ACC112 (cell line): ENCODE measurements at regions not wholly inside any gene's neighbourhood (a gene's known extent, or its start where the extent isn't known, plus 50 kb on each side); places are given as distances from the start of the nearest gene placed in this dataset.
"Not testable (repeated sequence)": the region's sequence is repeated elsewhere in the genome, so short reads cannot be mapped to it uniquely, and the experiment has no call there.

Source experiments
- H2AFZ ChIP-seq: fragments of 200-600 bp; sonication (generic); one replicate; pipeline ENCODE4 v1.6.0; 2017; ENCODE audit warnings: antibody characterized with exemption, low read length; ENCODE audit not compliant: unreplicated experiment
- H3K27ac ChIP-seq: fragments of 200-600 bp; sonication (generic); 2 replicates; pipeline ENCODE4 v1.5.1; 2014; ENCODE audit warnings: low read depth, mild to moderate bottlenecking, antibody characterized with exemption, low read length, moderate library complexity
- H3K27me3 ChIP-seq: fragments of 200-600 bp; sonication (generic); 2 replicates; pipeline ENCODE4 v1.6.1; 2014; ENCODE audit warnings: mild to moderate bottlenecking, antibody characterized with exemption, low read length, moderate library complexity, mixed read lengths; ENCODE audit not compliant: insufficient read depth
- H3K36me3 ChIP-seq: fragments of 200-600 bp; sonication (generic); 2 replicates; pipeline ENCODE4 v1.6.1; 2016; ENCODE audit warnings: mild to moderate bottlenecking, antibody characterized with exemption, low read length, moderate library complexity, mixed read lengths; ENCODE audit not compliant: insufficient read depth
- H3K4me1 ChIP-seq: fragments of 200-600 bp; sonication (generic); one replicate; pipeline ENCODE4 v1.6.1; 2016; ENCODE audit warnings: low read length, mixed read lengths; ENCODE audit not compliant: insufficient read depth, unreplicated experiment, control insufficient read depth
- H3K4me3 ChIP-seq: fragments of 200-600 bp; sonication (generic); 2 replicates; pipeline ENCODE4 v1.5.1; 2014; ENCODE audit warnings: mild to moderate bottlenecking, low read depth, low read length
- H3K79me2 ChIP-seq: fragments of 200-600 bp; sonication (generic); one replicate; pipeline ENCODE4 v1.6.0; 2016; ENCODE audit warnings: low read length; ENCODE audit not compliant: control insufficient read depth, unreplicated experiment, insufficient read depth

GRCh38 chr2:17373041-17373440, 145.2 kb downstream of the RAD51AP2 start:
- Histone ChIP-seq H2AFZ (no peak overlapping the region), H3K27ac (no peak overlapping the region)

GRCh38 chr2:17363846-17364245, 154.4 kb downstream of the RAD51AP2 start:
- H3K4me3 ChIP-seq: no peak overlapping the region
- no peaks in the 10 kb centered on the region for H3K27me3 ChIP-seq
- H3K79me2 ChIP-seq: no peaks in the 10 kb centered on the region
- H3K36me3 ChIP-seq: no peaks in the 10 kb centered on the region
- no peak overlapping the region for H2AFZ ChIP-seq
- H3K4me1 ChIP-seq: no peaks in the 10 kb centered on the region
- H3K27ac ChIP-seq: no peak overlapping the region

More at GRCh38 chr2:17373041-17373440, 145.2 kb downstream of the RAD51AP2 start:
- peaks cover 7% of the 10 kb centered on the region for H3K4me1 ChIP-seq
- no peaks in the 10 kb centered on the region for H3K27me3 ChIP-seq
- no peaks in the 10 kb centered on the region for H3K79me2 ChIP-seq
- H3K36me3 ChIP-seq: no peaks in the 10 kb centered on the region
- no peak overlapping the region for H3K4me3 ChIP-seq

GRCh38 chr2:17362956-17363355, 155.3 kb downstream of the RAD51AP2 start:
- Histone ChIP-seq H2AFZ (no peak overlapping the region), H3K27ac (no peak overlapping the region), H3K4me3 (no peak overlapping the region), H3K27me3 (no peaks in the 10 kb centered on the region), H3K79me2 (no peaks in the 10 kb centered on the region), H3K4me1 (no peaks in the 10 kb centered on the region), H3K36me3 (no peaks in the 10 kb centered on the region)

DNA sequence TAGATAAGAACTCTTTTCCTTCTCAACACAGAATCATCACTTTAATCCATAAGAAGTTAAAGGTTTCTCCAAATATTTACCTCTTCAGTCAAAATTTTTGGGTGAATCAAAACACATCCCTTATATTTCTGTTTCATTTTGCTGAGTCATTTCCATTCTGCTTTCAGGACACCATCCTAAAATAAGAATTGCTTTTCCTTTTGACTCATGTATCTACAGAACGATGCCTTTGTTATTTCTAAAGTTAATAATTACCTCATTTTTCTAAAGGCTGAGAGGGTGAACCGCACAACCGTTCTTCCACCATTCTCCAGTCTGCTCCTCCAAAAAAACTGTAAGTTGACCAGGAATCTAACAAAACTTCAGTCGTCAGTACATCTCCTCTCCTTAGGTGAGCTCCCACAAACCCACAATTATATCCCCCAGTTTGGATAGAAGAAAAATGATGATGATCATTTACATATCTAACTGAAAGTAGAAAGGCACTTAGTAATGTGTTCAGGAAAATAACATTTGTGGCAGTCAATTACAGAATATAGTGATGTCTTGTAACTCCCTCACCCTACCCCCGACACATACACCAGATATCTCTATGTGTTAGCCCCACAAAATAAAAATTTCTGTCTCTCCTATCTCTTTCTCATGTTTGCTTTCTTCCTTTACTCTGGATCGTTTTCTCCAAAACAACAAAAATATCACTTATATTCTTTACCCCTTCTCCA, 162.5 kb downstream of the RAD51AP2 start:
- no peaks in the 10 kb centered on the region for H3K79me2 ChIP-seq
- peak overlapping the region; percentile 7; the same call in 1 of the 2 replicates for H3K4me3 ChIP-seq
- H3K27me3 ChIP-seq: no peaks in the 10 kb centered on the region
- no peaks in the 10 kb centered on the region for H3K36me3 ChIP-seq
- no peaks in the 10 kb centered on the region for H3K4me1 ChIP-seq
- H2AFZ ChIP-seq: peak overlapping the region; percentile 51
- peak overlapping the region; percentile 21; the same call in 1 of the 2 replicates for H3K27ac ChIP-seq

DNA sequence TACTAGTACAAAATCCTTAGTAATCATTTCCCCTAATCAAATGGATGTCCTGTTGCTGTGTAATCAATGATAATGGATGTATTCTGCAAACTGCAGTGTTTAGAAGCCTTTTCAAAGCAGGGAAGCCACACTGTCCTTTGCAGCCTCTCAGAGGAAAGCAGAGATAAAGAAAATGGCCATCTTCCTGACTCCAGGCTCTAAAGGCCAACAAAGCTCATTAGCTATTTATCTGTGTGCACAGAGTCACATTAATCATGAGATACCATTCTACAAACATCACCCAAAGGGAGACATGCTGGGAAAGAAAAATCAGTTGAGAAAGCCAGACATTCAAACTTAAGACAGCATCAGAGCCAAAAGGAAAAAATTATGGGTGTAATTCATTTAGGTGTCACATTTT, 165.0 kb downstream of the RAD51AP2 start:
- no peak overlapping the region for H3K27ac ChIP-seq
- H3K4me1 ChIP-seq: no peaks in the 10 kb centered on the region
- no peak overlapping the region for H2AFZ ChIP-seq
- no peaks in the 10 kb centered on the region for H3K79me2 ChIP-seq
- no peaks in the 10 kb centered on the region for H3K36me3 ChIP-seq
- H3K27me3 ChIP-seq: no peaks in the 10 kb centered on the region
- H3K4me3 ChIP-seq: no peak overlapping the region

GRCh38 chr2:17342692-17343091, 175.5 kb downstream of the RAD51AP2 start:
- H3K36me3 ChIP-seq, H3K27me3 ChIP-seq, H3K27ac ChIP-seq, H3K4me3 ChIP-seq, H3K79me2 ChIP-seq, H2AFZ ChIP-seq, H3K4me1 ChIP-seq: not testable (repeated sequence)

GRCh38 chr2:17337507-17337906, 180.7 kb downstream of the RAD51AP2 start:
- Histone ChIP-seq H3K4me3 (no peak overlapping the region), H3K27me3 (no peaks in the 10 kb centered on the region), H3K27ac (no peak overlapping the region), H2AFZ (no peak overlapping the region), H3K4me1 (no peaks in the 10 kb centered on the region), H3K79me2 (no peaks in the 10 kb centered on the region), H3K36me3 (no peaks in the 10 kb centered on the region)

DNA sequence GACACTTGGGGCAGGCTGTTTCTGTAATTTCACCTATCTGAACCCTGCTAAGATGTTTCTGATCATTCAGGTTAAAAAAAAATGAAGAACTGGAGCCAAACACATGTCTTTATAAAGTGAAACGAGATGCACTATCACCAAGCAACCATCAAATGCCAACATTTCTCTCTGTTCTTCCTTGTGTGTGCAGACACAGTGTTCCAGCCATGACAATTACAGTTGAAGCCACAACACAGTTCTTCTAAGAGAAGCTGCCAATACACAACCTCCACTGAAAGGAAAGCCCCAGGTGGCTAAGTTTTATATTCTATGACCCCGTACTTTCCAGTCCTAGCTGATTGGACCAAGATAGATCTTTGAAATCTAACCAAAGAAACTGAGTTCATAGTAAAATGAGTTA, 181.8 kb downstream of the RAD51AP2 start:
- H3K4me3 ChIP-seq: no peak overlapping the region
- H3K27ac ChIP-seq: no peak overlapping the region
- no peaks in the 10 kb centered on the region for H3K4me1 ChIP-seq
- H3K79me2 ChIP-seq: no peaks in the 10 kb centered on the region
- no peaks in the 10 kb centered on the region for H3K36me3 ChIP-seq
- H2AFZ ChIP-seq: no peak overlapping the region
- 0 out of 2 replicates have a peak, but pooled peaks cover 3% of the 10 kb centered on the region for H3K27me3 ChIP-seq

GRCh38 chr2:17334300-17334699, 183.9 kb downstream of the RAD51AP2 start:
- Histone ChIP-seq H3K4me1 (no peaks in the 10 kb centered on the region), H3K27ac (no peak overlapping the region), H2AFZ (no peak overlapping the region), H3K36me3 (no peaks in the 10 kb centered on the region), H3K79me2 (no peaks in the 10 kb centered on the region), H3K27me3 (0 out of 2 replicates have a peak, but pooled peaks cover 3% of the 10 kb centered on the region), H3K4me3 (no peak overlapping the region)

GRCh38 chr2:17331636-17332035, 186.6 kb downstream of the RAD51AP2 start:
- Histone ChIP-seq H2AFZ (no peak overlapping the region), H3K4me1 (no peaks in the 10 kb centered on the region), H3K79me2 (no peaks in the 10 kb centered on the region), H3K27me3 (0 out of 2 replicates have a peak, but pooled peaks cover 3% of the 10 kb centered on the region), H3K4me3 (no peak overlapping the region), H3K36me3 (no peaks in the 10 kb centered on the region), H3K27ac (no peak overlapping the region)

DNA sequence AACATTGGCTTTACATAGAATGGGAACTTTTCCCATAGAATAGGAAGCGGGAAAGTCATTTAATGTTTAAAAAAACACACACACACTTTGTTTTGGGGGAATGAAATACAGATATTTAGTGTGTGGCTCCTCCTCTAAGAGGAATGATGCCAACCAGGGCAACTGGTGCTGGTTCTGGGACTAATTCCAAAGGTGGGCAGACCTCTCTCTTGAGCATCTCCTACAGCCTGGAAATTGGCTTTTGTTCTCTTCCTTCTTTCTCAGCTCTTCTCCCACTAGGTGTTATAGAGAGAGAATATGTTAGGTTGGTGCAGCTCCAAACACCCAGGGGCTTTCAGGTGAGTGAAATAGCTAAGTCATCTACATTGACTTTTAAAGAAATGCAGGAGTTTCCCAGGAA, 190.1 kb downstream of the RAD51AP2 start:
- H3K27ac ChIP-seq: no peak overlapping the region
- no peak overlapping the region for H3K4me3 ChIP-seq
- H3K4me1 ChIP-seq: no peaks in the 10 kb centered on the region
- no peaks in the 10 kb centered on the region for H3K36me3 ChIP-seq
- H3K79me2 ChIP-seq: no peaks in the 10 kb centered on the region
- no peak overlapping the region for H2AFZ ChIP-seq
- 0 out of 2 replicates have a peak, but pooled peaks cover 3% of the 10 kb centered on the region for H3K27me3 ChIP-seq
